HepG2 (cell line): ENCODE measurements at regions not wholly inside any gene's neighbourhood (a gene's known extent, or its start where the extent isn't known, plus 50 kb on each side); places are given as distances from the start of the nearest gene placed in this dataset.

ENCODE experiments used
- MIER3 ChIP-seq: IDR thresholded peaks from 2 replicates; pipeline ENCODE4 v1.6.1; 2016; ENCODE audit warnings: missing compliant biosample characterization, borderline replicate concordance
- SP5 ChIP-seq: IDR thresholded peaks from 2 replicates; pipeline ENCODE4 v1.6.1; 2016; ENCODE audit warnings: low read depth, borderline replicate concordance
- ZNF12 ChIP-seq: sonication (generic); formaldehyde crosslinking; IDR thresholded peaks from 2 replicates; pipeline ENCODE4 v1.5.0; 2020; ENCODE audit warnings: missing genetic modification reagents
- ZNF256 ChIP-seq: sonication (generic); formaldehyde crosslinking; conservative IDR thresholded peaks from 2 replicates; pipeline ENCODE4 v1.4.0; 2020; ENCODE audit warnings: missing genetic modification reagents
- ZNF430 ChIP-seq: sonication (generic); formaldehyde crosslinking; IDR thresholded peaks from 2 replicates; pipeline ENCODE4 v1.9.0; 2021; ENCODE audit warnings: mild to moderate bottlenecking, missing genetic modification reagents
- TF ChIP-seq, protein P1 (sequence below): sonication (generic); formaldehyde crosslinking; IDR thresholded peaks from 2 replicates; pipeline ENCODE4 v1.4.0; 2020; ENCODE audit warnings: missing genetic modification reagents, borderline replicate concordance
- TF ChIP-seq, protein P2 (sequence below): sonication (generic); formaldehyde crosslinking; IDR thresholded peaks from 2 replicates; pipeline ENCODE4 v1.8.1; 2023; ENCODE audit warnings: missing genetic modification reagents, inconsistent platforms, borderline replicate concordance
- TF ChIP-seq, protein P3 (sequence below): sonication (generic); formaldehyde crosslinking; IDR thresholded peaks from 2 replicates; pipeline ENCODE4 v1.5.0; 2020; ENCODE audit warnings: mild to moderate bottlenecking, missing genetic modification reagents
- TF ChIP-seq, protein P4 (sequence below): sonication (generic); formaldehyde crosslinking; IDR thresholded peaks from 2 replicates; pipeline ENCODE4 v1.5.0; 2020; ENCODE audit warnings: missing genetic modification reagents

DNA sequence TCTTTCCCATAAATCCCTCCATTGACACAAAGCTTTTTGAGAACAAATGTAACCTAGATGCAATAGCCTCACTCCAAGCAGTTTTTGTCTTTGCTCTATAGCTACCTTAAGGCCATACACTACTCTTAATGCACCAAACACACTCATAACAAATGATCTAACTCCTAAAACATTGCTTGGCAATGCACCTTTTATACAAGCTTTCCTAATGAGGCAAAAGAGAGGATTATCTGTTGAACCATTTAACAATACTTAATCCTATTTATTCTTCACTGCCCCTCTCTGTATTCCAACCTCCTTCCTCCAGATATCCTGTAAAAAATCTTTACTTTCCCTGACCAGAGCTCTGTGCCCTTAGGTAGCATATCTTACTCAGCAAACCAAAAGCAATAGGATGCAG lies 558.1 kb upstream of the MDFIC2 start (continued):
- TF ChIP-seq ZNF256 (CRISPR knock-in tag) (no peak), MIER3 (CRISPR knock-in tag) (no peak), ZNF430 (CRISPR knock-in tag) (no peak), ZNF12 (CRISPR knock-in tag) (no peak), SP5 (CRISPR knock-in tag) (no peak)
- TF ChIP-seq, protein P1, sequence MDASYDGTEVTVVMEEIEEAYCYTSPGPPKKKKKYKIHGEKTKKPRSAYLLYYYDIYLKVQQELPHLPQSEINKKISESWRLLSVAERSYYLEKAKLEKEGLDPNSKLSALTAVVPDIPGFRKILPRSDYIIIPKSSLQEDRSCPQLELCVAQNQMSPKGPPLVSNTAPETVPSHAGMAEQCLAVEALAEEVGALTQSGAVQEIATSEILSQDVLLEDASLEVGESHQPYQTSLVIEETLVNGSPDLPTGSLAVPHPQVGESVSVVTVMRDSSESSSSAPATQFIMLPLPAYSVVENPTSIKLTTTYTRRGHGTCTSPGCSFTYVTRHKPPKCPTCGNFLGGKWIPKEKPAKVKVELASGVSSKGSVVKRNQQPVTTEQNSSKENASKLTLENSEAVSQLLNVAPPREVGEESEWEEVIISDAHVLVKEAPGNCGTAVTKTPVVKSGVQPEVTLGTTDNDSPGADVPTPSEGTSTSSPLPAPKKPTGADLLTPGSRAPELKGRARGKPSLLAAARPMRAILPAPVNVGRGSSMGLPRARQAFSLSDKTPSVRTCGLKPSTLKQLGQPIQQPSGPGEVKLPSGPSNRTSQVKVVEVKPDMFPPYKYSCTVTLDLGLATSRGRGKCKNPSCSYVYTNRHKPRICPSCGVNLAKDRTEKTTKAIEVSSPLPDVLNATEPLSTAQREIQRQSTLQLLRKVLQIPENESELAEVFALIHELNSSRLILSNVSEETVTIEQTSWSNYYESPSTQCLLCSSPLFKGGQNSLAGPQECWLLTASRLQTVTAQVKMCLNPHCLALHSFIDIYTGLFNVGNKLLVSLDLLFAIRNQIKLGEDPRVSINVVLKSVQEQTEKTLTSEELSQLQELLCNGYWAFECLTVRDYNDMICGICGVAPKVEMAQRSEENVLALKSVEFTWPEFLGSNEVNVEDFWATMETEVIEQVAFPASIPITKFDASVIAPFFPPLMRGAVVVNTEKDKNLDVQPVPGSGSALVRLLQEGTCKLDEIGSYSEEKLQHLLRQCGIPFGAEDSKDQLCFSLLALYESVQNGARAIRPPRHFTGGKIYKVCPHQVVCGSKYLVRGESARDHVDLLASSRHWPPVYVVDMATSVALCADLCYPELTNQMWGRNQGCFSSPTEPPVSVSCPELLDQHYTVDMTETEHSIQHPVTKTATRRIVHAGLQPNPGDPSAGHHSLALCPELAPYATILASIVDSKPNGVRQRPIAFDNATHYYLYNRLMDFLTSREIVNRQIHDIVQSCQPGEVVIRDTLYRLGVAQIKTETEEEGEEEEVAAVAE (CRISPR knock-in tag) = no peak
- TF ChIP-seq, protein P2, sequence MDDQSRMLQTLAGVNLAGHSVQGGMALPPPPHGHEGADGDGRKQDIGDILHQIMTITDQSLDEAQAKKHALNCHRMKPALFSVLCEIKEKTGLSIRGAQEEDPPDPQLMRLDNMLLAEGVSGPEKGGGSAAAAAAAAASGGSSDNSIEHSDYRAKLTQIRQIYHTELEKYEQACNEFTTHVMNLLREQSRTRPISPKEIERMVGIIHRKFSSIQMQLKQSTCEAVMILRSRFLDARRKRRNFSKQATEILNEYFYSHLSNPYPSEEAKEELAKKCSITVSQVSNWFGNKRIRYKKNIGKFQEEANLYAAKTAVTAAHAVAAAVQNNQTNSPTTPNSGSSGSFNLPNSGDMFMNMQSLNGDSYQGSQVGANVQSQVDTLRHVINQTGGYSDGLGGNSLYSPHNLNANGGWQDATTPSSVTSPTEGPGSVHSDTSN = no peak
- TF ChIP-seq, protein P3, sequence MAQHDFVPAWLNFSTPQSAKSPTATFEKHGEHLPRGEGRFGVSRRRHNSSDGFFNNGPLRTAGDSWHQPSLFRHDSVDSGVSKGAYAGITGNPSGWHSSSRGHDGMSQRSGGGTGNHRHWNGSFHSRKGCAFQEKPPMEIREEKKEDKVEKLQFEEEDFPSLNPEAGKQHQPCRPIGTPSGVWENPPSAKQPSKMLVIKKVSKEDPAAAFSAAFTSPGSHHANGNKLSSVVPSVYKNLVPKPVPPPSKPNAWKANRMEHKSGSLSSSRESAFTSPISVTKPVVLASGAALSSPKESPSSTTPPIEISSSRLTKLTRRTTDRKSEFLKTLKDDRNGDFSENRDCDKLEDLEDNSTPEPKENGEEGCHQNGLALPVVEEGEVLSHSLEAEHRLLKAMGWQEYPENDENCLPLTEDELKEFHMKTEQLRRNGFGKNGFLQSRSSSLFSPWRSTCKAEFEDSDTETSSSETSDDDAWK (CRISPR knock-in tag) = no peak
- TF ChIP-seq, protein P4, sequence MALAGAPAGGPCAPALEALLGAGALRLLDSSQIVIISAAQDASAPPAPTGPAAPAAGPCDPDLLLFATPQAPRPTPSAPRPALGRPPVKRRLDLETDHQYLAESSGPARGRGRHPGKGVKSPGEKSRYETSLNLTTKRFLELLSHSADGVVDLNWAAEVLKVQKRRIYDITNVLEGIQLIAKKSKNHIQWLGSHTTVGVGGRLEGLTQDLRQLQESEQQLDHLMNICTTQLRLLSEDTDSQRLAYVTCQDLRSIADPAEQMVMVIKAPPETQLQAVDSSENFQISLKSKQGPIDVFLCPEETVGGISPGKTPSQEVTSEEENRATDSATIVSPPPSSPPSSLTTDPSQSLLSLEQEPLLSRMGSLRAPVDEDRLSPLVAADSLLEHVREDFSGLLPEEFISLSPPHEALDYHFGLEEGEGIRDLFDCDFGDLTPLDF (CRISPR knock-in tag) = no peak
